ENCODE measurements at regions not wholly inside any gene's neighbourhood (a gene's known extent, or its start where the extent isn't known, plus 50 kb on each side); places are given as distances from the start of the nearest gene placed in this dataset.

DNA sequence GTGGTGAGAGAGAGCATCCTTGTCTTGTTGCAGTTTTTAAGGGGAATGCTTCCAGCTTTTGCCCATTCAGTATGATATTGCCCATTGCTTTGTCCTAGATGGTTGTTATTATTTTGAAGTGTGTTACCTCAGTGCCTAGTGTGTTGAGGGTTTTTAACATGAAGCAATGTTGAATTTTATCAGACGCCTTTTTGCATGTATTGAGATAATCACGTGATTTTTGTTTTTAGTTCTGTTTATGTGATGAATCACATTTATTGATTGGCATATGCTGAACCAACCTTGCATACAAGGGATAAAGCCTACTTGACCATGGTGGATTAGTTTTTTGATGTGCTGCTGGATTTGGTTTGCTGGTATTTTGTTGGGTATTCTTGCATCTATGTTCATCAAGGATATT lies 302.3 kb upstream of the G2E3 start:
- TF ChIP-seq, protein P1, sequence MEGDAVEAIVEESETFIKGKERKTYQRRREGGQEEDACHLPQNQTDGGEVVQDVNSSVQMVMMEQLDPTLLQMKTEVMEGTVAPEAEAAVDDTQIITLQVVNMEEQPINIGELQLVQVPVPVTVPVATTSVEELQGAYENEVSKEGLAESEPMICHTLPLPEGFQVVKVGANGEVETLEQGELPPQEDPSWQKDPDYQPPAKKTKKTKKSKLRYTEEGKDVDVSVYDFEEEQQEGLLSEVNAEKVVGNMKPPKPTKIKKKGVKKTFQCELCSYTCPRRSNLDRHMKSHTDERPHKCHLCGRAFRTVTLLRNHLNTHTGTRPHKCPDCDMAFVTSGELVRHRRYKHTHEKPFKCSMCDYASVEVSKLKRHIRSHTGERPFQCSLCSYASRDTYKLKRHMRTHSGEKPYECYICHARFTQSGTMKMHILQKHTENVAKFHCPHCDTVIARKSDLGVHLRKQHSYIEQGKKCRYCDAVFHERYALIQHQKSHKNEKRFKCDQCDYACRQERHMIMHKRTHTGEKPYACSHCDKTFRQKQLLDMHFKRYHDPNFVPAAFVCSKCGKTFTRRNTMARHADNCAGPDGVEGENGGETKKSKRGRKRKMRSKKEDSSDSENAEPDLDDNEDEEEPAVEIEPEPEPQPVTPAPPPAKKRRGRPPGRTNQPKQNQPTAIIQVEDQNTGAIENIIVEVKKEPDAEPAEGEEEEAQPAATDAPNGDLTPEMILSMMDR (IDR thresholded peaks at IDR 0.05; ENCODE audit: insufficient read depth, low read length), result no peak
- TF ChIP-seq POLR2AphosphoS5 (IDR thresholded peaks at IDR 0.05; ENCODE audit: low read depth) (no peak), SPI1 (IDR thresholded peaks at IDR 0.05; ENCODE audit: borderline replicate concordance, low read depth) (no peak), GABPA (IDR thresholded peaks at IDR 0.05; ENCODE audit: low read depth) (no peak)
- TF ChIP-seq, protein P2, sequence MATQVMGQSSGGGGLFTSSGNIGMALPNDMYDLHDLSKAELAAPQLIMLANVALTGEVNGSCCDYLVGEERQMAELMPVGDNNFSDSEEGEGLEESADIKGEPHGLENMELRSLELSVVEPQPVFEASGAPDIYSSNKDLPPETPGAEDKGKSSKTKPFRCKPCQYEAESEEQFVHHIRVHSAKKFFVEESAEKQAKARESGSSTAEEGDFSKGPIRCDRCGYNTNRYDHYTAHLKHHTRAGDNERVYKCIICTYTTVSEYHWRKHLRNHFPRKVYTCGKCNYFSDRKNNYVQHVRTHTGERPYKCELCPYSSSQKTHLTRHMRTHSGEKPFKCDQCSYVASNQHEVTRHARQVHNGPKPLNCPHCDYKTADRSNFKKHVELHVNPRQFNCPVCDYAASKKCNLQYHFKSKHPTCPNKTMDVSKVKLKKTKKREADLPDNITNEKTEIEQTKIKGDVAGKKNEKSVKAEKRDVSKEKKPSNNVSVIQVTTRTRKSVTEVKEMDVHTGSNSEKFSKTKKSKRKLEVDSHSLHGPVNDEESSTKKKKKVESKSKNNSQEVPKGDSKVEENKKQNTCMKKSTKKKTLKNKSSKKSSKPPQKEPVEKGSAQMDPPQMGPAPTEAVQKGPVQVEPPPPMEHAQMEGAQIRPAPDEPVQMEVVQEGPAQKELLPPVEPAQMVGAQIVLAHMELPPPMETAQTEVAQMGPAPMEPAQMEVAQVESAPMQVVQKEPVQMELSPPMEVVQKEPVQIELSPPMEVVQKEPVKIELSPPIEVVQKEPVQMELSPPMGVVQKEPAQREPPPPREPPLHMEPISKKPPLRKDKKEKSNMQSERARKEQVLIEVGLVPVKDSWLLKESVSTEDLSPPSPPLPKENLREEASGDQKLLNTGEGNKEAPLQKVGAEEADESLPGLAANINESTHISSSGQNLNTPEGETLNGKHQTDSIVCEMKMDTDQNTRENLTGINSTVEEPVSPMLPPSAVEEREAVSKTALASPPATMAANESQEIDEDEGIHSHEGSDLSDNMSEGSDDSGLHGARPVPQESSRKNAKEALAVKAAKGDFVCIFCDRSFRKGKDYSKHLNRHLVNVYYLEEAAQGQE (IDR thresholded peaks at IDR 0.05; ENCODE audit: insufficient replicate concordance, low read depth), result no peak
- Histone ChIP-seq H3K27me3 (ENCODE audit: insufficient read depth, poor library complexity, severe bottlenecking) (peaks cover 3% of the 10 kb centered on the region), H3K27ac (replicated peaks) (no peak overlapping the region), H3K4me3 (replicated peaks; ENCODE audit: insufficient read depth, low read length) (no peak overlapping the region)
- no peak for DNase-seq (ENCODE audit: low read depth in 1 of 2, low spot score in 1 of 2)

DNA sequence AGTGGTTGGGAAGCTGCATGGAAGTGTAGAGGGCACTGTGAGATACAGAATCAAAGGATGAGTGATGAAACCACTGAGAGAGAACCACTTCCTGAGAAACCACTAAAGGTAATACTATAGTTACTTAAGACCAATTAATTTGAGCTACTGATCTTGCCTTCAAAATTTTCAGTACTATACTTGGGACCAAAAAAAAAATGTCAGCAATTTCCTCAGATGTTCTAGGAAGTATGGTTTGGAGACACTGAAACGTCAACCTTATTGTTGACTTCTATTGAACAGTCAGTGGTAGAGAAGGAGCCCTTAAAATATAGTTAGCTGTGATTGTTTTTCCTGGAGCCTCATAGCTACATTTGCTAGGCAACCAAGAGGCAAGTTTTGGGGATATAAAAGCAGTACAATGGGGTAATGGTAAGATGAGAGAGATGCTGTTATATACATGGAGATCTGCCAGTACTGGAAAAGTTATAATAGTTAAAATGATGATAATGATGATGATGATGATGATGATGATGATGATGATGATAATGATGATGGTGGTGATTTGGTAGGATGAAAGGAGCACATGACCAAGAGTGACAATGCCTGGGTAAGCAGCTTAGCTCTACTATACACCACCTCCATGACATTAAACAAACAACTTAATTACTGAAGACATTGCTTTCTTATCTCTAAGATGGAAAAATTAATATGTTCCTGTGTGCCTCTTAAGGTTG lies 300.9 kb upstream of the G2E3 start:
- Histone ChIP-seq H3K4me3 (replicated peaks; ENCODE audit: insufficient read depth, low read length) (no peak overlapping the region), H3K27me3 (ENCODE audit: insufficient read depth, poor library complexity, severe bottlenecking) (peaks cover 3% of the 10 kb centered on the region), H3K27ac (replicated peaks) (no peak overlapping the region)
- DNase-seq (ENCODE audit: low read depth in 1 of 2, low spot score in 1 of 2), result no peak
- TF ChIP-seq, protein P2 (IDR thresholded peaks at IDR 0.05; ENCODE audit: insufficient replicate concordance, low read depth), result no peak
- no peak for TF ChIP-seq POLR2AphosphoS5 (IDR thresholded peaks at IDR 0.05; ENCODE audit: low read depth)
- no peak for TF ChIP-seq GABPA (IDR thresholded peaks at IDR 0.05; ENCODE audit: low read depth)
- TF ChIP-seq, protein P1 (IDR thresholded peaks at IDR 0.05; ENCODE audit: insufficient read depth, low read length), result no peak
- TF ChIP-seq SPI1 (IDR thresholded peaks at IDR 0.05; ENCODE audit: borderline replicate concordance, low read depth), result no peak

DNA sequence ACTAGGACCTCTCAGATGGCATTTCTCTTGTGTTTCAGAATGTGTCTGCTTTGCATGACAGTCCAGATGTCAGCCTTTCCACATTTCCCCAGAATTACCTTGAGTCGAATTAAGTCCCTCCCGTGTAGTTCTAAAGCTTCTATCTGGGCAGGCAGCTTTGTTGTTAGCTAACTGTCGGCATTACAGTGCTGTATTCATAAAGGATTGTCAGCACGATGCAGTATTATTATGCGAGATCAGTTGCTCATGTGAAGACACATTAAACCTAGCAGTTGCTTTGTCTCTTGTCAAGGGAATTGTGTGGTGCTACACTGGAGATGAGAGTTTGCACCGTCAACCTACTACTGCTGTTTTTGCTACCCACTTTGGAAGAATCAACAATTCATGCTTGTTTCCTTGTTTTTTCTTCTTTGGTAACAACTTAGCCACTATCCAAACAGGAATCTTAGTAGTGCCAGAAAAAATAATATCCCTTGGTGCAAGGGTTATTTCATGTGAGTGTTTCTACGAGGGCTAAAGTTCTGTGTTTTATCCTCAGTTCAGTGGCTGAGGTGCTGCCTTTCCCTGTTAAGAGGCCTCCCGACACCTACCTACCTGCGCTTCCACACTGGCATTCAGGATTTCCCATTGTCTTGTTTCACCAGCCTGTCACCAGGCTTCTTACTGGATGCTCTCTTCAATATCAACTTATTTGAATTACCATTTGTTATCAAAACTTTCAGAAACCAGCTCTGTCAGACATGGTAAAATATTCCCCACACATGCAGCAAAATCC lies 297.9 kb upstream of the G2E3 start:
- TF ChIP-seq, protein P1 (IDR thresholded peaks at IDR 0.05; ENCODE audit: insufficient read depth, low read length), result no peak
- no peak for TF ChIP-seq GABPA (IDR thresholded peaks at IDR 0.05; ENCODE audit: low read depth)
- Histone ChIP-seq H3K27ac (replicated peaks) (no peak overlapping the region), H3K4me3 (replicated peaks; ENCODE audit: insufficient read depth, low read length) (no peak overlapping the region), H3K27me3 (ENCODE audit: insufficient read depth, poor library complexity, severe bottlenecking) (peaks cover 7% of the 10 kb centered on the region)
- no peak for DNase-seq (ENCODE audit: low read depth in 1 of 2, low spot score in 1 of 2)

Data from HL-60 (cell line).